ENCODE measurements at regions not wholly inside any gene's neighbourhood (a gene's known extent, or its start where the extent isn't known, plus 50 kb on each side); places are given as distances from the start of the nearest gene placed in this dataset.
"Not testable (repeated sequence)": the region's sequence is repeated elsewhere in the genome, so short reads cannot be mapped to it uniquely, and the experiment has no call there.

GRCh38 chr1:233470741-233471499 lies 143.0 kb upstream of the KCNK1 start:
- H3K27ac ChIP-seq (ENCODE audit: low read depth in 1 of 2, low read length in 2 of 2): no peak overlapping the region
- H3K36me3 ChIP-seq (ENCODE audit: control insufficient read depth in 1 of 2, insufficient read depth in 2 of 2, low read length in 1 of 2): no peaks in the 10 kb centered on the region
- ATAC-seq (ENCODE audit: low FRiP score): no peak
- no peak overlapping the region for H3K4me3 ChIP-seq (ENCODE audit: low read length in 2 of 2)
- no peak for DNase-seq
- H3K27me3 ChIP-seq (ENCODE audit: control insufficient read depth in 1 of 2, insufficient read depth in 2 of 2, low read length in 1 of 2): no peaks in the 10 kb centered on the region
- H3K9me3 ChIP-seq (ENCODE audit: control insufficient read depth, low read length): peaks cover 1% of the 10 kb centered on the region
- WGBS, 2 donors: 46 to 53% methylated on average over 6 of the region's 6 CpGs
- H3K4me1 ChIP-seq (ENCODE audit: control insufficient read depth in 1 of 2, insufficient read depth in 2 of 2, low read length in 2 of 2): no peaks in the 10 kb centered on the region
- intact Hi-C loops (cut with DNase I): no loop called here

GRCh38 chr1:233471851-233472250 lies 142.1 kb upstream of the KCNK1 start:
- H3K36me3 ChIP-seq (ENCODE audit: control insufficient read depth in 1 of 2, insufficient read depth in 2 of 2, low read length in 1 of 2); H3K27me3 ChIP-seq (ENCODE audit: control insufficient read depth in 1 of 2, insufficient read depth in 2 of 2, low read length in 1 of 2); H3K4me1 ChIP-seq (ENCODE audit: control insufficient read depth in 1 of 2, insufficient read depth in 2 of 2, low read length in 2 of 2); intact Hi-C loops (cut with DNase I); ATAC-seq (ENCODE audit: low FRiP score); H3K9me3 ChIP-seq (ENCODE audit: control insufficient read depth, low read length); H3K27ac ChIP-seq (ENCODE audit: low read depth in 1 of 2, low read length in 2 of 2); DNase-seq; H3K4me3 ChIP-seq (ENCODE audit: low read length in 2 of 2): not testable (repeated sequence)
- WGBS, 2 donors: 91 to 98% methylated on average over 3 of the region's 3 CpGs

- 67 to 73% methylated on average over 7 of the region's 7 CpGs for WGBS, 2 donors
- H3K27me3 ChIP-seq (ENCODE audit: control insufficient read depth in 1 of 2, insufficient read depth in 2 of 2, low read length in 1 of 2); ATAC-seq (ENCODE audit: low FRiP score); H3K27ac ChIP-seq (ENCODE audit: low read depth in 1 of 2, low read length in 2 of 2); H3K36me3 ChIP-seq (ENCODE audit: control insufficient read depth in 1 of 2, insufficient read depth in 2 of 2, low read length in 1 of 2); H3K4me1 ChIP-seq (ENCODE audit: control insufficient read depth in 1 of 2, insufficient read depth in 2 of 2, low read length in 2 of 2); H3K9me3 ChIP-seq (ENCODE audit: control insufficient read depth, low read length); H3K4me3 ChIP-seq (ENCODE audit: low read length in 2 of 2); intact Hi-C loops (cut with DNase I); DNase-seq: not testable (repeated sequence)
Measured at GRCh38 chr1:233472796-233473195, 141.1 kb upstream of the KCNK1 start.

GRCh38 chr1:233473549-233474204 lies 140.2 kb upstream of the KCNK1 start:
- no peak overlapping the region for H3K27ac ChIP-seq (ENCODE audit: low read depth in 1 of 2, low read length in 2 of 2)
- no peak for ATAC-seq (ENCODE audit: low FRiP score)
- intact Hi-C loops (cut with DNase I): no loop called here
- H3K9me3 ChIP-seq (ENCODE audit: control insufficient read depth, low read length): no peaks in the 10 kb centered on the region
- H3K4me3 ChIP-seq (ENCODE audit: low read length in 2 of 2): no peak overlapping the region
- no peaks in the 10 kb centered on the region for H3K4me1 ChIP-seq (ENCODE audit: control insufficient read depth in 1 of 2, insufficient read depth in 2 of 2, low read length in 2 of 2)
- no peak for DNase-seq
- WGBS, 2 donors: 67 to 71% methylated on average over 11 of the region's 11 CpGs
- no peaks in the 10 kb centered on the region for H3K27me3 ChIP-seq (ENCODE audit: control insufficient read depth in 1 of 2, insufficient read depth in 2 of 2, low read length in 1 of 2)
- no peaks in the 10 kb centered on the region for H3K36me3 ChIP-seq (ENCODE audit: control insufficient read depth in 1 of 2, insufficient read depth in 2 of 2, low read length in 1 of 2)

- H3K4me3 ChIP-seq (ENCODE audit: low read length in 2 of 2): no peak overlapping the region
- no peak for DNase-seq
- no peaks in the 10 kb centered on the region for H3K9me3 ChIP-seq (ENCODE audit: control insufficient read depth, low read length)
- H3K27me3 ChIP-seq (ENCODE audit: control insufficient read depth in 1 of 2, insufficient read depth in 2 of 2, low read length in 1 of 2): peaks cover 0 to 2% of the 10 kb centered on the region in 2 donors
- no peak for ATAC-seq (ENCODE audit: low FRiP score)
- H3K27ac ChIP-seq (ENCODE audit: low read depth in 1 of 2, low read length in 2 of 2): no peak overlapping the region
- intact Hi-C loops (cut with DNase I): no loop called here
- H3K4me1 ChIP-seq (ENCODE audit: control insufficient read depth in 1 of 2, insufficient read depth in 2 of 2, low read length in 2 of 2): no peaks in the 10 kb centered on the region
- H3K36me3 ChIP-seq (ENCODE audit: control insufficient read depth in 1 of 2, insufficient read depth in 2 of 2, low read length in 1 of 2): no peaks in the 10 kb centered on the region
Measured at GRCh38 chr1:233477359-233477758, 136.5 kb upstream of the KCNK1 start.

GRCh38 chr1:233478611-233479010 lies 135.3 kb upstream of the KCNK1 start:
- H3K9me3 ChIP-seq (ENCODE audit: control insufficient read depth, low read length): no peaks in the 10 kb centered on the region
- H3K4me3 ChIP-seq (ENCODE audit: low read length in 2 of 2): no peak overlapping the region
- no peaks in the 10 kb centered on the region for H3K36me3 ChIP-seq (ENCODE audit: control insufficient read depth in 1 of 2, insufficient read depth in 2 of 2, low read length in 1 of 2)
- no peaks in the 10 kb centered on the region for H3K4me1 ChIP-seq (ENCODE audit: control insufficient read depth in 1 of 2, insufficient read depth in 2 of 2, low read length in 2 of 2)
- WGBS, 2 donors: 82 to 86% methylated on average over 2 of the region's 2 CpGs
- DNase-seq (no peak), ATAC-seq (ENCODE audit: low FRiP score) (no peak)
- intact Hi-C loops (cut with DNase I): no loop called here
- H3K27ac ChIP-seq (ENCODE audit: low read depth in 1 of 2, low read length in 2 of 2): no peak overlapping the region
- H3K27me3 ChIP-seq (ENCODE audit: control insufficient read depth in 1 of 2, insufficient read depth in 2 of 2, low read length in 1 of 2): peaks cover 0 to 2% of the 10 kb centered on the region in 2 donors

GRCh38 chr1:233479110-233479890 lies 134.6 kb upstream of the KCNK1 start:
- ATAC-seq (ENCODE audit: low FRiP score): no peak
- H3K27ac ChIP-seq (ENCODE audit: low read depth in 1 of 2, low read length in 2 of 2): no peak overlapping the region
- intact Hi-C loops (cut with DNase I): no loop called here
- 64 to 66% methylated on average over 4 of the region's 4 CpGs for WGBS, 2 donors
- H3K9me3 ChIP-seq (ENCODE audit: control insufficient read depth, low read length): no peaks in the 10 kb centered on the region
- no peaks in the 10 kb centered on the region for H3K36me3 ChIP-seq (ENCODE audit: control insufficient read depth in 1 of 2, insufficient read depth in 2 of 2, low read length in 1 of 2)
- H3K4me3 ChIP-seq (ENCODE audit: low read length in 2 of 2): no peak overlapping the region
- DNase-seq: no peak
- H3K4me1 ChIP-seq (ENCODE audit: control insufficient read depth in 1 of 2, insufficient read depth in 2 of 2, low read length in 2 of 2): no peaks in the 10 kb centered on the region
- H3K27me3 ChIP-seq (ENCODE audit: control insufficient read depth in 1 of 2, insufficient read depth in 2 of 2, low read length in 1 of 2): peaks cover 0 to 2% of the 10 kb centered on the region in 2 donors

GRCh38 chr1:233480198-233480597 lies 133.7 kb upstream of the KCNK1 start:
- Histone ChIP-seq H3K4me1 (ENCODE audit: control insufficient read depth in 1 of 2, insufficient read depth in 2 of 2, low read length in 2 of 2) (no peaks in the 10 kb centered on the region), H3K27ac (ENCODE audit: low read depth in 1 of 2, low read length in 2 of 2) (no peak overlapping the region), H3K36me3 (ENCODE audit: control insufficient read depth in 1 of 2, insufficient read depth in 2 of 2, low read length in 1 of 2) (no peaks in the 10 kb centered on the region), H3K27me3 (ENCODE audit: control insufficient read depth in 1 of 2, insufficient read depth in 2 of 2, low read length in 1 of 2) (peaks cover 0 to 2% of the 10 kb centered on the region in 2 donors), H3K9me3 (ENCODE audit: control insufficient read depth, low read length) (no peaks in the 10 kb centered on the region), H3K4me3 (ENCODE audit: low read length in 2 of 2) (no peak overlapping the region)
- intact Hi-C loops (cut with DNase I): no loop called here
- WGBS, 2 donors: 49 to 52% methylated on average over 7 of the region's 7 CpGs
- ATAC-seq (ENCODE audit: low FRiP score) (no peak), DNase-seq (no peak)

Measured in aorta (tissue), 5 donors.